K562 (cell line): ENCODE measurements at regions not wholly inside any gene's neighbourhood (a gene's known extent, or its start where the extent isn't known, plus 50 kb on each side); places are given as distances from the start of the nearest gene placed in this dataset.

Experiments
- BHLHE40 ChIP-seq: IDR thresholded peaks from 2 replicates; pipeline ENCODE4 v1.6.1; 2011; ENCODE audit warnings: low read length, improper control_type of control experiment
- CBX8 ChIP-seq: fragments of 200-600 bp; sonication (generic); IDR thresholded peaks from 2 replicates; pipeline ENCODE4 v1.6.1; 2012; ENCODE audit warnings: borderline replicate concordance, mixed run types, low read depth, mild to moderate bottlenecking, moderate library complexity, mixed read lengths, low read length, control low read depth, inconsistent platforms; ENCODE audit not compliant: poor library complexity, severe bottlenecking; ENCODE audit errors: extremely low read depth
- CEBPG ChIP-seq, 3 experiments: fragments of 200-800 bp in 1 of 3; sonication (Bioruptor generic) in 1 of 3; sonication (generic) in 1 of 3; formaldehyde crosslinking in 1 of 3; IDR thresholded peaks in 2 of 3; conservative IDR thresholded peaks in 1 of 3; 2 replicates each; pipeline versions ENCODE4 v1.6.1 to v1.8.0; 2016 to 2022; ENCODE audit warnings: missing compliant biosample characterization in 2 of 3, missing genetic modification characterization in 2 of 3, mild to moderate bottlenecking in 1 of 3, missing genetic modification reagents in 1 of 3
- DIDO1 ChIP-seq: fragments of 450-650 bp; IDR thresholded peaks from 2 replicates; pipeline ENCODE4 v1.6.1; 2016; ENCODE audit warnings: low read depth, missing biosample characterization, missing genetic modification characterization
- DMBX1 ChIP-seq: fragments of 250-450 bp; sonication (Bioruptor Pico); IDR thresholded peaks from 2 replicates; pipeline ENCODE4 v1.8.0; 2022; ENCODE audit warnings: inconsistent platforms, mild to moderate bottlenecking, moderate library complexity, borderline replicate concordance
- E2F3 ChIP-seq: fragments of 250-450 bp; sonication (Bioruptor Pico); IDR thresholded peaks from 2 replicates; pipeline ENCODE4 v1.4.0; 2020; ENCODE audit warnings: mild to moderate bottlenecking
- ELF2 ChIP-seq: fragments of 250-450 bp; sonication (Bioruptor Pico); IDR thresholded peaks from 2 replicates; pipeline ENCODE4 v1.5.0; 2021; ENCODE audit warnings: mild to moderate bottlenecking
- ETV6 ChIP-seq, 3 experiments: fragments of 150-350 bp in 1 of 3; sonication (generic) in 1 of 3; formaldehyde crosslinking in 1 of 3; IDR thresholded peaks; 2 replicates each; pipeline versions ENCODE4 v1.6.1 to v1.8.0; 2014 to 2022; ENCODE audit warnings: borderline replicate concordance in 2 of 3, low read depth in 2 of 3, antibody characterized with exemption in 1 of 3, low read length in 1 of 3, mild to moderate bottlenecking in 1 of 3, missing genetic modification reagents in 1 of 3
- HMG20A ChIP-seq: fragments of 450-650 bp; formaldehyde crosslinking; conservative IDR thresholded peaks from 2 replicates; pipeline ENCODE4 v1.4.0; 2020; ENCODE audit warnings: mild to moderate bottlenecking, mixed read lengths
- MEF2D ChIP-seq: conservative IDR thresholded peaks from 2 replicates; pipeline ENCODE4 v1.6.1; 2016; ENCODE audit warnings: low read depth, missing genetic modification characterization, missing compliant biosample characterization
- NONO ChIP-seq, 2 experiments: fragments of 200-400 bp in 1 of 2; fragments of 450-650 bp in 1 of 2; formaldehyde crosslinking in 1 of 2; IDR thresholded peaks; 2 replicates each; pipeline ENCODE4 v1.6.1; 2017; ENCODE audit warnings: low read depth in 2 of 2, mild to moderate bottlenecking in 2 of 2, moderate library complexity in 2 of 2, low read length in 1 of 2
- NR1H2 ChIP-seq: sonication (generic); formaldehyde crosslinking; IDR thresholded peaks from 2 replicates; pipeline ENCODE4 v1.4.0; 2020; ENCODE audit warnings: mild to moderate bottlenecking, missing genetic modification reagents
- NUFIP1 ChIP-seq: fragments of 450-650 bp; IDR thresholded peaks from 2 replicates; pipeline ENCODE4 v1.6.1; 2018; ENCODE audit not compliant: partially characterized antibody
- RBBP5 ChIP-seq: fragments of 200-600 bp; sonication (generic); IDR thresholded peaks from 2 replicates; pipeline ENCODE4 v1.6.1; 2012; ENCODE audit warnings: borderline replicate concordance, mild to moderate bottlenecking, low read length, control low read depth, inconsistent platforms; ENCODE audit not compliant: insufficient read depth, poor library complexity, severe bottlenecking
- SMARCC2 ChIP-seq: fragments of 450-650 bp; IDR thresholded peaks from 2 replicates; pipeline ENCODE4 v1.6.1; 2017; ENCODE audit warnings: antibody characterized with exemption, moderate library complexity, mild to moderate bottlenecking, low read depth
- SOX6 ChIP-seq: fragments of 450-650 bp; IDR thresholded peaks from 2 replicates; pipeline ENCODE4 v1.6.1; 2014; ENCODE audit warnings: mild to moderate bottlenecking
- ZNF165 ChIP-seq: fragments of 250-450 bp; sonication (Bioruptor Pico); IDR thresholded peaks from 2 replicates; pipeline ENCODE4 v1.4.0; 2020; ENCODE audit warnings: borderline replicate concordance
- ZNF778 ChIP-seq: fragments of 450-650 bp; formaldehyde crosslinking; IDR thresholded peaks from 2 replicates; pipeline ENCODE4 v1.4.0; 2020; ENCODE audit warnings: mild to moderate bottlenecking, moderate library complexity
- TF ChIP-seq, protein P1 (sequence below): fragments of 450-650 bp; formaldehyde crosslinking; IDR thresholded peaks from 2 replicates; pipeline ENCODE4 v1.4.0; 2022; ENCODE audit warnings: mild to moderate bottlenecking, moderate library complexity
- TF ChIP-seq, protein P2 (sequence below), 2 experiments: fragments of 450-650 bp; IDR thresholded peaks; 2 replicates each; pipeline ENCODE4 v1.6.1; 2016
- TF ChIP-seq, protein P3 (sequence below): fragments of 250-450 bp; sonication (Bioruptor Pico); IDR thresholded peaks from 2 replicates; pipeline ENCODE4 v1.8.0; 2021; ENCODE audit warnings: moderate library complexity, mild to moderate bottlenecking, inconsistent platforms
- TF ChIP-seq, protein P4 (sequence below): sonication (generic); formaldehyde crosslinking; IDR thresholded peaks from 2 replicates; pipeline ENCODE4 v1.8.1; 2023; ENCODE audit warnings: mild to moderate bottlenecking, missing genetic modification reagents, moderate library complexity

DNA sequence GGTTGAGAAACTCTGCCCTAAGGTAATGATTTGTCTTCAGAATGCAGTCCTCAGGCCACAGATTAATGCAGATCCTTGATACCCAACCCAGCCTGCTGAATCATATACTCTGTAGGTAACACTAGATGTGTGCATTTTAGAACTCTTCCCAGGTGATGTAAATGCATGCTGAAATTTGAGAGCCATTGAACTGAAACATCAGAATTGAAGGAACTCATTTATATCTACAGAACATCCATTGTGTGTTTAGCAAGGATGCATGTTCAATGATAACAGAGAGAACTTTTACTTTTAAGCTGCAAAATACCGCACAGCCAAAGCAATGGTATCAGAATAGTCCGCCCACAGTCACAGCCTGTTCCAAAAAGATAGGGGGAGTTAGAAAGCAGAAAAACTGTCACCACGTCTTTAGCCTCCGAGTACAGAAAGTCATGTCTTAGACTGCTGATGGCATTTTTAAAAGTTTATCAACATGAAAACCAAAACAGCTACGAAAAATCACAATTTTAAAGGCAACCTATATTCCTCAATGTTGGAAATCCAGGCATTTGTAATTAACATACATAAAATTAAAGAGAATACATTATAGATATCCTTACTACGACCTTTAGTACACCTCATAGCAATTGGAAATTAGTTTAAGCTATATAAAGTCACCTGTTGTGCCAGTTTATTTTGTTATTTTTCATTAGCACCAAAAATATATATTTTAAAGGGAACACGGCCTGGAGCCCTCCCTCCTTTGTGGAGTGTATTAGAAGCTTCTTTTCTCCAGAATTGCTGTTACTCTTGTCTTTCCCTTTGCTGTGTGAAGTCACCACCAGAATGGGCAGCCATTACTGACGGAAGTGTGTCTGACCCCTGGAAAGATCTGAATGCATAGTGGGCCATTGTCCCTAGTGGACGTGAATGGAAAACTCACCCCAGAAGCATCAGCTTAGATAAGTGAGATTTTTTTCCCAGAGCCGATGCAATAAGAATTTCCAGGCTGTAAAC lies 65.8 kb upstream of the PRKAR2B start (continued):
- TF ChIP-seq, protein P1, sequence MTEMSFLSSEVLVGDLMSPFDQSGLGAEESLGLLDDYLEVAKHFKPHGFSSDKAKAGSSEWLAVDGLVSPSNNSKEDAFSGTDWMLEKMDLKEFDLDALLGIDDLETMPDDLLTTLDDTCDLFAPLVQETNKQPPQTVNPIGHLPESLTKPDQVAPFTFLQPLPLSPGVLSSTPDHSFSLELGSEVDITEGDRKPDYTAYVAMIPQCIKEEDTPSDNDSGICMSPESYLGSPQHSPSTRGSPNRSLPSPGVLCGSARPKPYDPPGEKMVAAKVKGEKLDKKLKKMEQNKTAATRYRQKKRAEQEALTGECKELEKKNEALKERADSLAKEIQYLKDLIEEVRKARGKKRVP (CRISPR knock-in tag), result peak; percentile 79
- TF ChIP-seq ELF2 (no peak; the same call in 1 of the 2 replicates), NUFIP1 (no peak), DMBX1 (CRISPR knock-in tag) (peak; percentile 28; the same call in 1 of the 2 replicates), CBX8 (no peak), ZNF778 (no peak), DIDO1 (tag) (peak; percentile 35; the same call in 1 of the 2 replicates), HMG20A (no peak), E2F3 (CRISPR knock-in tag) (no peak), RBBP5 (peak; percentile 27), CEBPG (CRISPR knock-in tag; IDR thresholded peaks at IDR 0.05) (0 out of 2 replicates have a peak, but pooled peaks have one; percentile 31), CEBPG (tag; conservative IDR thresholded peaks at IDR 0.05 in 1 of 2, IDR thresholded peaks at IDR 0.05 in 1 of 2) (no peak), ETV6 (IDR thresholded peaks at IDR 0.05; ENCODE audit: borderline replicate concordance in 1 of 2, low read depth in 2 of 2, low read length in 1 of 2) (no peak), ETV6 (CRISPR knock-in tag; IDR thresholded peaks at IDR 0.05; ENCODE audit: borderline replicate concordance) (no peak), NONO (IDR thresholded peaks at IDR 0.05; ENCODE audit: low read depth in 2 of 2, low read length in 1 of 2) (peak in 1 of 2 experiments; percentile 76; a peak in 2 of 4 replicates), BHLHE40 (peak; percentile 66), MEF2D (tag) (peak; percentile 57; the same call in 1 of the 2 replicates), SMARCC2 (peak; percentile 97), SOX6 (peak; percentile 97), NR1H2 (CRISPR knock-in tag) (peak; percentile 73; the same call in 1 of the 2 replicates), ZNF165 (CRISPR knock-in tag) (0 out of 2 replicates have a peak, but pooled peaks have one; percentile 8)
- TF ChIP-seq, protein P2, sequence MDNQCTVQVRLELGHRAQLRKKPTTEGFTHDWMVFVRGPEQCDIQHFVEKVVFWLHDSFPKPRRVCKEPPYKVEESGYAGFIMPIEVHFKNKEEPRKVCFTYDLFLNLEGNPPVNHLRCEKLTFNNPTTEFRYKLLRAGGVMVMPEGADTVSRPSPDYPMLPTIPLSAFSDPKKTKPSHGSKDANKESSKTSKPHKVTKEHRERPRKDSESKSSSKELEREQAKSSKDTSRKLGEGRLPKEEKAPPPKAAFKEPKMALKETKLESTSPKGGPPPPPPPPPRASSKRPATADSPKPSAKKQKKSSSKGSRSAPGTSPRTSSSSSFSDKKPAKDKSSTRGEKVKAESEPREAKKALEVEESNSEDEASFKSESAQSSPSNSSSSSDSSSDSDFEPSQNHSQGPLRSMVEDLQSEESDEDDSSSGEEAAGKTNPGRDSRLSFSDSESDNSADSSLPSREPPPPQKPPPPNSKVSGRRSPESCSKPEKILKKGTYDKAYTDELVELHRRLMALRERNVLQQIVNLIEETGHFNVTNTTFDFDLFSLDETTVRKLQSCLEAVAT (IDR thresholded peaks at IDR 0.05), result peak; percentile 8 to 86; a peak in 3 of 4 replicates
- TF ChIP-seq, protein P3, sequence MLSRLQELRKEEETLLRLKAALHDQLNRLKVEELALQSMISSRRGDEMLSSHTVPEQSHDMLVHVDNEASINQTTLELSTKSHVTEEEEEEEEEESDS, result no peak
- TF ChIP-seq, protein P4, sequence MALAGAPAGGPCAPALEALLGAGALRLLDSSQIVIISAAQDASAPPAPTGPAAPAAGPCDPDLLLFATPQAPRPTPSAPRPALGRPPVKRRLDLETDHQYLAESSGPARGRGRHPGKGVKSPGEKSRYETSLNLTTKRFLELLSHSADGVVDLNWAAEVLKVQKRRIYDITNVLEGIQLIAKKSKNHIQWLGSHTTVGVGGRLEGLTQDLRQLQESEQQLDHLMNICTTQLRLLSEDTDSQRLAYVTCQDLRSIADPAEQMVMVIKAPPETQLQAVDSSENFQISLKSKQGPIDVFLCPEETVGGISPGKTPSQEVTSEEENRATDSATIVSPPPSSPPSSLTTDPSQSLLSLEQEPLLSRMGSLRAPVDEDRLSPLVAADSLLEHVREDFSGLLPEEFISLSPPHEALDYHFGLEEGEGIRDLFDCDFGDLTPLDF, result peak; percentile 15; the same call in 1 of the 2 replicates
